ENCODE measurements at regions not wholly inside any gene's neighbourhood (a gene's known extent, or its start where the extent isn't known, plus 50 kb on each side); places are given as distances from the start of the nearest gene placed in this dataset.

DNA sequence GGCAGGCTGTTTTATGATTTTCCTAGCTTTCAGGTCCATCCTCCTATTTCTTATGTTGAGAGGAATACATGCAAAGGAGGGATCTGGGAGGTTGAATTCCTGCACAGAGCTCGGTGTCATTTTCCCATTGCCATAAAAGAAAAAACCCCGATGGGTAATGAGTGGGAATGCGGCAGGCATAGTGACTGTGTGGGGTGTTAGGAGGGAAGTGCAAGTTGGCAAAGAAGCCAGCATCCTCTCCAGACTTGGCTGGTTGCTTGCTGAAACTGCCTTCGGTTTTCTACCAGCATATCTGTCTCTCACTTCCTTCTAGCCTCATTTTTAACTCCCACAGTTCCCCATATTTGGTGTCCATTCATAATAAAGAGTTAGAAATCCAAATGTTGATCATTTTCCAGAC, 1046.1 kb downstream of the SLC6A15 start:
- DNase-seq, result no peak

DNA sequence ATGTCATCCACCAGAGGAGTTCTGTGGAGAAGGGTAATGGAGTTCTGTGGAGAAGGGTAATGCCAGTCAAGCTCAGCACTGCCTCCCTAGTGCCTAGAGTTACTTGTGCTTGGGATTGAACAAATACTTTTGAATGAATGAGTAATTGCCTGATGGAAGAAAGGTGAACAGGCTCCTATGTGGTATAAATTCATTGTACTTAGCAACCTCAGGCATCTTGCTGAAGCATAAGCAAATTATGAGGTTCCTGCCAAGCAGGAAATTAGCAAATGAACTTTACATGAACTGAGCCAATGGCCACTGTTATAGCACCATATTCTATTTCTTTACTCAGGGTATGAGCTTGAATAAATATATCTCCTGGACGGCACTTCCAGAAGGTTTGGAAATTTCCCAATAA, 1047.2 kb downstream of the SLC6A15 start:
- DNase-seq, result no peak

DNA sequence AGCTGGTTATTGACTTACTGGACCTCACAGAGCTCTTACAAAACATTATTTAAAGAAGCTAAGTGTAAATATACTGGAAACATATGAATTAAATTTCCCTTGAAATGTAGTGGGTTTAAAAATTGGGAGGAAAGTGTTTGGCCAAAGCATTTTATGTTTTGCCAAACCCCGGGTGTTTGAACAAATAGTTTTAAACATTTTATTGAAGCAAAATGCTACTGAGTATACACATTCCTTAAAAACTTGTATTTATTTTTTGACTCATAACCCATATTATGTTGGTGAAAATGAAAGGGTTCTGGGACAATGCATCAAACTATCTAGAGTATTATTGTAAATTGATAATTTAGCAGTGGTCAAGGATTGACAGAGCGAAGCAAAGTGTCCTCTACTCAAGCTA, 1048.5 kb downstream of the SLC6A15 start:
- no peak for DNase-seq

DNA sequence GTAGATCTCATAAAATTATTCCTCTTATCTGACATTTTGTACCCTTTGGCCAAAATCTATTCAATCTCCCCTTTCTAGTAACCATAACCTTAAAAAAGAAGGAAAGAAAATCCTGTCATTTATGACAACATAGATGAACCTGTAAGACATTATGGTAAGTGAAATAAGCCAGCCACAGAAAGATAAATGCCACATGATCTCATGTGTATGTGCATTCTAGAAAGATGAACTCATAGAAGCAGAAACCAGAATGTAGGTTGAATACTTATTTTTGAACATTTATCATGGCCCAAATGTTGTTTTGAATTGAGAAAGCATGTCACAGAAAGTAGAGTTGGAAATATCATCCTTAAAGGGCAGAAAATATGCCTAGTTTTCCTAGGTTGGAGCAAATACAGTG, 1053.6 kb downstream of the SLC6A15 start:
- no peak for DNase-seq

DNA sequence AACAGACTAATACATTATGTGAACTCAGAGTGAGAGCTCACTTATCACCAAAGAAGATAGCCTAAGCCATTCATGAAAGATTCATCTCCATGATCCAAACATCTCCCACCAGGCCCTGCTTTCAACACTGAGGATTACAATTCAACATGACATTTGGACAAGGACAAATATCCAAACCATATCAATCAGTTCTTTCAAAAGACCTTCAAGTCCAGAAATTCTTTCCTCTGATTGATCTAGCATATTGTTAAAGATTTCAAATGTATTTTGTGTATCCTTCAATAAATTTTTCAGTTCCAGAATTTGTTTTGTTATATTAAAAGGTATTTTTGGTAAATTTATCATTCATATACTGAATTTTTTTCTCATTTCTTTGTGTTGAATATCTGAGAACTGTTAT, 1055.8 kb downstream of the SLC6A15 start:
- no peak for DNase-seq

DNA sequence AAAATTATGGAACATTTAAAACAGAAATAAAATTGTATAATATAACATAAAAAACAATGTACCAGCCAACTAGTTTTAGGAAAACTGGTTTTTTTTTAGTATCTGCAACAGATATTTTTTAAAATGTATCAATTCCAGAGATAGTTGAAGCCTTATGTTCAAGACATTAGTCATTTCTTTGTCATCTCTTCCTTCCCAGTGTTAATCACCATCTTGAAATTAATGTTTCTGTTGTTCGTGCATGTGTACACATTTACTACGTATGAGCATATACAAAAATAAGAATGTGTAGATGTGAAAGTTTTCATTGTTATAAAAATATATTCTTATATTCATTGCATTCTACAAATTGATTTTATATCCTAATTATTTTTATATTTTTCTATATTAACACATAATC, 1062.1 kb downstream of the SLC6A15 start:
- no peak for DNase-seq

DNA sequence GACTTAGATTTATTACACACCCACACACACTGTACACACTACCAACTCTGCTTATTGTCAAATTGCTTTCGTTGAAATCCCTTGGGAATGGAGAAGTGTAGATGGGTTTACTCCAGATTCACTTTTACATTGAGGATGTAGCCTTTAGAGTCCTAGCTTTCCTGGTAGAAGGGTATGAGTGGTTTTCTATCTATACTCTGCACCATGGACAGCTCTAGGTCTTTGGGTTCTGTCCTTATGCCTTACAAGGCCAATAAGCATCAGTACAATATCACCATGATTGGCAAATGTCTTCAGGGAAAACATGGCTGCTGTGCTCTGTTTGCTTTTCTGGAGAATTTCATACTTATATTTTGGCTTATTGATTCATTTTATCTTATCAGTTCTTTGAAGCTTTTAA, 1063.9 kb downstream of the SLC6A15 start:
- no peak for DNase-seq

DNA sequence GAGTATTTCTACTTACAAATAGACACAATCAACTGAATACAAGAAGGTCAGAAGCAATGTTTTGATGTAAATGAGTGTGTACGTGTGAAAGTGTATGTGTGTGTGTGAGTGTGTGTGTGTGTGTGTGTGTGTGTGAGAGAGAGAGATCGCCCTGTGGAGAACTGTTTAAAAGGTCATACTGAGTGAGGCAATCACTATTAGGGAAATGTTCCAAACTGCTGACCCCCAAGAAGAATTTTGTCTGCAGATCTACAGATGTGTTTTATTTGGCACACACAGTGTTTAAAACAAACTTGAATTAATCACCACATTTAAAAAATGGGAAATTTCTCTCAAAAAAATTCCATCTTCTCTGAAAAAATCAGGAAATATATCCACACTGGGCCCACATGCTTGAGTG, 1069.1 kb downstream of the SLC6A15 start:
- DNase-seq, result no peak

DNA sequence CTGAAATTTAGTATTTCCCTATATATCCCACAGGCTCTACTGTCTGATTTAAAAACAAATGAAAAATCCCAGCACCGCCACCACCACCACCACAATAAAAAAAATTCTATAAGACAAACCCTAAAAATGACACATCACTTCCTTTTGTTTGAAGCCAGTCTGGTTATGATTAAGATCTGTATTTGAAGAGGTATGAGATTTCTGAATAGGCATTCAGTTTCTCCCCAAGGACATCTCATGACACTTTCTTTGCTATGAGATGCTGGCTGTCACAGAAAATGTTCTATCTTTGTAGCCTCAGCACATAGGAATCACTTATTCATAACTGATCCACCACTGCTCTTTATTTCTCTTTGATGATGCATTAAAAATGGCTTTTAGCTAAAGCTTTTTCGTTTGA, 1071.0 kb downstream of the SLC6A15 start:
- DNase-seq, result no peak

DNA sequence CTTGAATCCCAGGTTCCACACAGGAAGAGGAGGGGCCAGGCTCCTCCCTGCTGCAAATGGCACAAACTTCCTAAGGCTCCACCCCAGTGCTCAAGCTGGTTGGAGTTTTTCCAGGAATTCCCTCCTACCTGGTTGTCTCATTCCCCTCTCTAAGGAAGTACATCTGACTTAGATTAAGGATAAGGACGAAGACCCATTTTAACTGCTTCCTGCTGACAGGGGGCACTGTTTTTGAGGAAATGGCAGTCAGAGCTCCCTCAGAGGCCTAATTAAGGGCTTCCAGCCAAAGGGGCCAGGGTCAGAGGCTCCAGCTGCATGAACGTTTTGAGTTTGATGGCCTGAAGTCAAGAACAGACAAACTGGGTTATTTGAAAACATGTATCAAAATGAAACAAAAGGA, 1084.7 kb downstream of the SLC6A15 start:
- no peak for DNase-seq

DNA sequence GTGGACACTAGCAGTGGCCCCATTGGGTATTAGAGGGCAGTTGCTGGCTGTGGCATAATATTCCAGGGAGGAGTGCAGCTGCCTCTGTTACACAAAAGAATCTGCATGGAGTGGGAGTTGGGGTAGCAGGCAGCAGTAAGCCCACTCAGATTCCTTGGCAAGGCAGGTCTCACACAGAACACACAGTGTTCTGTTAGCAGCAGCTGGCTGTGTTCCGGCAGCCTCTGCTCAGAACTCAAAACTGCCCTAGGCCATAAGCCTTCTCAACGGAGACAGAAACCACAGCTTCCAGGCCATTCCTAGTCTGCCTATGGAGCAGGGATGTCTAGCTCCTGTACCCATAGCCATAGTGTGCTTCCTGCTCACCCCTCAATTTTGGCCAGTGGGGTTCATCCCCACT, 1085.4 kb downstream of the SLC6A15 start:
- no peak for DNase-seq

DNA sequence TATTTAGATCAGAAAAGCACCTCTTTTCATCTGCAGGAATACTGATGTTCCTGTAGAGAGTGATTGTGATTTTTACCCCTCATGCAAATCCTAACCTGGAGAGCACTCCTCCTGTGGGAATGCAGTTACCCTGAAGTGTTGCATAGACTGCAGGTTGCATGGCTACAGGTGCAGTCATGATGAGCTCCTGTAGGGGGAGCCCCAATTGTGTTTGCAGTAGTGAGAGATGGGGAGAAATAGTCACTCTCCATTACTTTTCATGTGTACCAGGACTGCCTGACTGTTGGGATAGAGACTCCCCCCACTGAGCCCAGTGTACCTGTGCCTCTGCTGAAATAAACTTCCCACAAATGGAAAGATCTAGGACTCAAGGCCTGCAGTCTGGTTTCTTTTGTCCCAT, 1086.5 kb downstream of the SLC6A15 start:
- DNase-seq, result peak in 1 of 2 donors; percentile 48

DNA sequence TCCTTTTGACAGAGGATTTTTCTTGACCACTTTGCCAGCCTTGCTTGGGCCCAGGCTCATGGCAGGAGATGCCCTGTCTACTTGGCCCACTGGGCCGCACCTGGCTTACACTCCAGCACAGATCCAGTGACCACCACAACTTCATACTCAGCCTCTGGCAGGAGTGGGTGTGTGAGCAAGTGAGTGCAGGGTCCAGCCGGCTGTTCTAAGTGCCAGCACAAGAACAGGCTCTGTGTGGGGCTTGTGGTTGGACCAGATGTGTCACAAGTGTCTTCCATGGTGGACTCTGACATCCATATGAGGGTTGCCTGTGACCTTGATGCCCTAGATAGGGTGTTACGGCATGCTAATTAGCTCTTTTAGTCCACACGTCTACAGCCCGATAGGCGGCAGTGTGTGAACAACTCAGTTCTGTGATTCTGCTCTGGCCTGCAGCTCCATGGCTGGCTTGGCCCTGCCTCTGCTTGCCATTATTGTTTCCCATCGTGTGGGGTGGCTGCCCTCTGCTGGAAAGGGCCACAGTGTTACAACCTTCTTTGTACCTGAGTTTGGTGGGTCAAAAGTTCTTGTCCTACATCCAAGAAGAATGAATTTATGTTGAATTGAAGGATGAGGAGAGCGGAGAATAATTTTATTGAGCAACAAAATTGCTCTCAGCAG, 1089.1 kb downstream of the SLC6A15 start:
- DNase-seq, result peak; percentile 4 to 10

DNA sequence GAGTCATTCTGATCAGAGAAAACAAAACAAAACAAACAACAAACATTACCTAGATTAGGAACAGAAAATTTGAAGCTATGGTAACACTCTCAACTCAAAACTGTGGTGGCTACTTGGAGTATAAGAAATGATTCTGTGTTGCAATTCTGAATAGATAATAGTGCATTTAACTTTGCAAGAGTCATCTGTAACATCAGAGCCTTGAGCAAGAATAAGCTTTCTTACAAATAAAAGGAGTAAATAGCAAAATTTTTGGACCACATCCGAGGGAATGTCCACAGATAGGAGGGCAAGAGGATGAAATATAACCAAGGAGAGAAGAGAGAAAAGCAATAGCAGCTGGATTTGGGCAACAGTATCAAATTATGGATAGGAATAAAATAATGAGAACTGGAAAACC, 1090.6 kb downstream of the SLC6A15 start:
- DNase-seq, result no peak

DNA sequence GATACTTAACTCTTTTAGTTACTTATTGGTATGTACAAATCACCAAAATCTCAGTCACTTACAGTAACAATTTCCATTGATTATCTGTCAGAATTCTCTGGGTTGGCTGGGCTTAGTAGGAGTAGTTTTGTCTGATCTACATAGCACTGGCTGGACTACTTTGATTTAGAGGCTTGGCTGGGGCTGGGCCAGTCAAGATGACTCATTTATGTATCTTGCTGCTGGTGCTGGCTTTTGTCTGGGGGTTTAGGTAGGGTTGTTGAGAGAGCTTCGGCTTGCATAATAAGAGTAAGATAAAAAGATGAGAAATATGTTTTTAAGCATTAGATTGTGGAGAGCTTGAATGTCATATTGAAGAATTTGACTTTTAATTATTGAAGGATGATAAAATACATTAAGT, 1093.7 kb downstream of the SLC6A15 start:
- DNase-seq, result no peak

DNA sequence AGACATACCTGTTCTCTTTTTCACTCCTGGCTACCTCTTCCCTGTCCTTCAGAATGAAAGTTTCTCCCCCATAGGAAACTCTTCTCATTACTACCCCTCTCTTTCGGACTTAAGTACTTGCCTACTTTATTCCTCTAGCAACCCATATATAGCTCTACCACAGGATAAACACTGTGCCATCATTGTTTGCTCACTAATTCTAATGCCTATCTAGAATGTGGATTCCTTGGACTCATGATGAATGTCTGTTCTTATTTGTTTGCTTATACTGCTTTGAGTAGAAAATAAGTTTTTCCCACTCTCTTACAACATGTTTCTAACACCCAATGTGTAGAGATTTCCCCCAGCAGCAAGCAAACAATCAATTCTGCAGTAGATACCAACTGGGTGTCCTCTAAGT, 1094.9 kb downstream of the SLC6A15 start:
- no peak for DNase-seq

DNA sequence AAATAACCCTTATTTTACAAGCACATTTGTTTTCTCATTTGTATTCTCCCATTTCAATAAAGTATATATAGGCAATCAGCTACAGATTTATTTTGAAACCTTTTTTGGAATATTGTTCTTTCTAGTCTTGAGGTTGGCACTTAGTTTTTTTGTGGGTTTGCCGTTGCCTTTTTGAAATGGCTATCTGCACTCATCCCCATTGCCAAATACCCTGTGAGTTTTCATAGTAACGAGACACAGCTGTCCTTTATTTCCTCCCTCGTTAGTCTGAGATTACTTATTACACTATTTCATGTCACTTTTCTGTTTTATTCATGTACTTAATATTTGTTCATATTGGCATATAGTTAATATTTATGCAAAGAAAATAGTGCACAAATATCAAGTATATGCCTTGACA, 1104.0 kb downstream of the SLC6A15 start:
- DNase-seq, result no peak

DNA sequence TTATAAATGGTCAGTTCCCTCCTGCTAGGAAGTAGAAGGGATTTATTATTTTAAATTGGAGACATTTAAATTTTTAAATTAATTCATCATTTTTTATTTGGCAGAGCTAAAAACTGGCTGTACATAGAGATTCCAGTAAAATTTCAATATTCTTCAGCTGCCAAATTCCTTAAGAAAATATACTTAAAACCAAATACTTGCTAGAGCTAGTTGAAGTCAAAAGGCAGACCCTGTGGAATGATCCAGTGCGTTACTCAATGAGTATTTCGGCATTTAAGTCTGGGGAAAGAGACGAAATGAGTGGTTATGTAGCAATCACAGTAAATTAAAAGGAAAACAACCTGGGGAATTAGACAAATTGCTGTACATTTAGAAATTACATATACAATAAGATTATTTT, 1104.7 kb downstream of the SLC6A15 start:
- DNase-seq, result no peak

DNA sequence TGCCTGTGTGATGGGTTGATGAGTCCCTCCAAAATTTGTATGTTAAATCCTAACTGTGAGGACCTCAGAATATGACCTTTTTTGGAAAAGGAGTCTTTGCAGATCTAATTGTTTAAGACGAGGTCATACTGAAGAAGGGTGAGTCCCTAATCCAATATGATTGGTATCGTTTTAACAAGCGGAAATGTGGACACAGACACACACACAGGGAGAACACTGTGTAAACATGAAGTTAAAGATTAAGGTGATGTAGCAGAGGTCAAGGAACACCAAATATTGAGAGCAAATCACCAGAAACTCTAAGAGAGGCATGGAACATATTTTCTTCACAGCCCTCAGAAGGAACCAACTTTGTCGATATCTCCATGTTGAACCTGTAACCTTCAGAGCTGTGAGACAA, 1106.7 kb downstream of the SLC6A15 start:
- no peak for DNase-seq

DNA sequence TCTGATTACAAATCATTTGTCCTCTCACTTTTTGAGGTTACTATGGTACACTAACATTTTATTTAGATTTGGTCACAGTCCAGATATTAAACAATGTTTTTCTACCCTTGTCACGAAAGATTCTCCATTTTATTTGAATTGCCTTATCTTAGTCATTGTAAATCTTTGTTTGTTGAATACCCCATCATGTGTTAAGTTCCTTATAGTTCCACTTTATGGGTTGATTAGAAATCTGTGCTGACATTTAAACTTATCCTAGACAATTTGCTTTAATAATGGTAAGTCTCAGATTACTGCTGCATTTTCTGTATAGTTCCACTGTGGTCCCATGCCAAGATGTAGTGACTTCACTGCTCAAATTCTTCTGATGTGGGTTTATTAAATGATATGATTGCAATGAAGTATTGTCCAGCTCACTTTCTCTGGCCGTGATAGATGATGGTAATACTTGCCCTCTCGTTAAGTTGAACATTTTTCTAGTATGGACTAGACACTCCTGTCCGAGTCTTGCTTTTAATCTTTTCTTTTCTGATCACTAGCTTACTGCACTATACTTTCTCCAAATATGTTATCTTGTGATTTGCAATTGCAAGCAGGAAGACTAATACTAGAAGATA, 1107.3 kb downstream of the SLC6A15 start:
- DNase-seq, result no peak

DNA sequence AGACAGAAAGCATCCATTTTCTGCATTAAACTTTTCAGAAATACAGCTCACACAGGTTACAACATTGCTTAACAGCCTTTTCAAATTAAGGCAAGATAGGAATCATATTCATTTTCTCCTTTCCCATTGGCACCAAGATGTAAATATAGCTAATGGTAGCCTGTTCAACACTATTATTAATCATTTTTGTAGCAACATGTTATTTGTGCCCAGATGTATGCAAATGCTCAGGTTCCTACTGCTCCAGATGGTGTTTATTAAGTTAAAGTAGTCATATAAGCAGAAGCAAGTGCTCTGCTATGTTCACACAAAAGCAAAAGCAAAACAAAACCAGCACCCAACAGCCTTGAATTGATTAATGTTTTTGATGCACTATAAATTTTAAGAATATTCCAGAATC, 1110.6 kb downstream of the SLC6A15 start:
- DNase-seq, result no peak

DNA sequence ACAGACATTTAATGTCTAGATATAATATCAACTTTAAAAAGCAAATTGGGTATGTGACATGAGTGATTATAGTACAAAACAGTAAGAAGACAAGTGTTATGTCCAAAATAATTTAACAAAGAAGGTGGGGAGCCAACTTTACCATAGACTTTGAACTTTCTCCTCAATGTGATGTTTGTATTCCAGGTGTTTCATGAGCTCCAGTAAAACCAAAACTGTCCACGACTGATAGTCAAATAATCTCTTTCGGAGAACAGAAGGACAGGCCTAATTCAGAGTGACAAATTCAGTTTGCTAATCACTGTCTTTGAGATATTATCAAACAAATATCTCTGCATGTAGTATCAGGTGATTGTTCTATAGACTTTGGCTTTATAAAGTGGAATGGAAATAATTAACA, 1112.6 kb downstream of the SLC6A15 start:
- DNase-seq, result no peak

DNA sequence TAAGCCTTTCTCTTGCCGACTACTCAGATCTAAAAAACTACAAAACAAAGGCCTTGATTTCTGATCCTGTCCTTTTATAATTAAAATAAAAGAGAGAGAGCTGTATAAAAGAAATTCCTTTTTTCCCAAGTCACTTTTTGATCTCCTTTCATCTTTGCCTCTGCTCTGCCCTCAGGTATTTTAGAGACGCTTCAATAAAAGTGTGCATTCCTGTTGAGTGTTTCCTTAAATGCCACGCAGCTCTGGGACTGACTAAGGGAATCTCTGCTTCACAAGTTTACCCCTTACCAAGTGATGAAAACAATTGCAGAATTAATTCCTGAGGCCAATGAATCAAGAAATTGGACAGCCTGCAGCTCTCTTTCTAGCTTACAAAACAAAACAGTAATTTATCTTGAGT, 1109.8 kb downstream of the TMTC2 start:
- DNase-seq, result no peak

DNA sequence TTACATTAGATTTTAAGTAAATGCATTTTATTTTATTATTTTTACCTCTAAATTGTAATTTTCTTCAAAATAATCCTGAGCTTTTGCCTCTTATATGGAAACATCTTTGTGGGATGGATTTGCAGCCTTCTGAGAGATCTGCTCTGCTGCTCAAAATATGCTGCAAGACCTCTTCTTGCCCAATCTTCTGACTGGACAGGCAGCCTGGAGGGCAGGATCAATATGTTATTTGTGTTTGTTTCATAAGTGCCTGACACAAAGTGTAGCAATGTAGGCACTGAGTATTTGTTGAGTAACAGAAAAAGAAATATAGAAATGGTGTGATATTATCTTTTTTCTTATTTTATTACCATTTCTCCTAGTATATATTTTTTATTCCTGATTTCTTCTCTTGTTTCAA, 1106.9 kb downstream of the TMTC2 start:
- no peak for DNase-seq

DNA sequence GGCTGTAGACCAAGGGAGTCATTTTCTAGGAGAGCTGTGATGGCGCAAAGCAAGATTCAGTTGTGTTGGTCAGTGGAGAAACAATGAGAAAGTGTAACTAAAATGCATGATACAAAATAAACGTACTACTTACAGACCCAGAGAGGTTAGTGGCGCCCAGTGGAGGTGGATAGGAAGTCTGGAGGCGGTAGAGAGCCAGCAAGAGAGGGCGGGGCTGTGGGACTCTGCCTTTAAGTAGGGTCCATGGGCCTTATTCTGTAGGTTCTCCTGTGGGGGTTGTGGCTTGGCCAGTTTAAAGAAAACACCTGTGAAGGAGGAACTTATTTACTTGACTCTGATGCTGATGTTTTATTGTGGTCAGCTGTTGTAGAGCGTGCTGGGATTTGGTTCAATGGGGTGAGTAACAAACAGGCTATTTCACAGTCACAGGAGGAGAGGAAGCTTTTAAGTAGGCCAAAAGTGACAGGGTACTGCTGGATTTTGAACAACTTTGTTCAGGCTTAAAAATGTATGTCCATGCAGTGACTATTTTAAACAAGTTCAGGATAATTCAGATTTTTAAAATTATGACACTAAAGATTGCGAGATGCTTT, 1097.7 kb downstream of the TMTC2 start:
- no peak for DNase-seq
